ENCODE measurements at regions not wholly inside any gene's neighbourhood (a gene's known extent, or its start where the extent isn't known, plus 50 kb on each side); places are given as distances from the start of the nearest gene placed in this dataset.
A peak's percentile ranks its signal among the peaks of the same experiment; 100 is the strongest.
"Not testable (repeated sequence)": the region's sequence is repeated elsewhere in the genome, so short reads cannot be mapped to it uniquely, and the experiment has no call there.

DNA sequence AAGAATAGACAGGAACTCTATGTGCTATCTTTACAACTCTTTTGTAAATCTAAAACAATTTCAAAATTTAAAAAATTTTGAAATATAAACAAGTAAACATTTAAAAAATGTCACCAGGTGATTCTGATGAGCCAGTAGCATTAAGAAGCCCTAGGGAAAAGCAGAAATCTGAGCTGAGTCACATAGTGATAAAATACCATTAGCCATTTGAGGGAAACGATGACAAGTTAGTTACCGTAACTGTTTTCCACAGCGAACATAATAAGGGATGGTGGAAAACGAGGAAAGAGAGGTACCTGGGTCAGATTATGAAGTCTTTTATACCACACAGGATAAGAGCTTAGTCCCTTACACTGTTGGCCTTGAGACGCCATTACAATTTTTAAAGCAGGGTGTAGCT lies 55.5 kb downstream of the PRR15 start:
- DNase-seq: no peak

DNA sequence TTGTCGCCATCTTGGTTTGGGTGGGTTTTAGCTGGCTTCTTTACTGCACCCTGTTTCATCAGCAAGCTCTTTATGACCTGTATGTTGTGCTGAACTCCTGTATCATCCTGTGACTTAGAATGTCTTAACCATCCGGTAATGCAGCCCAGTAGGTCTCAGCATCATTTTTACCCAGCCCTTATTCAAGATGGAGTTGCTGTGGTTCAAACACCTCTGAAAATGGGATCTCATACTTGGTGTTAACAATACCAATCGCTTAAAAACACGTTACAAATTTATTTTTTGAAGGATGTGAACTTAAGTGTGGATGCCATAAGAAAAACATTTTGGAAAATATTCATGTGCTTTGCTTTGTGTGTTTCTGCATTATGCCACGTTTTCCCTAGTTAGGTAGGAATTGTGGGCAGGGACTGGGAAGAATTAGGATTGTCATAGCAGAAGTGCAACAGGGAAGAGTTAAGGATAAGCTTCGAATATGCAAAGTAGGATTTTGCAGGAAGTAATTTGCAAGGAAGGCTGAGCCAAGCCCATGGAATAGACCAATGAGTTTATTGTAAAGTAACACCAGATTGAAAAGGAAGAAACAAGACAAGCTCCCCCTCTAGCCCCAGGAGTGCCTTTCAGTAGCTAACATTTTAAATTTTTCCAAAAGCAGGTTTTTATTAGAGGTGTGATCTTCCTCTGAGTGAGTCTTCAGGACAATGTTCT lies 56.4 kb downstream of the PRR15 start:
- DNase-seq: no peak

DNA sequence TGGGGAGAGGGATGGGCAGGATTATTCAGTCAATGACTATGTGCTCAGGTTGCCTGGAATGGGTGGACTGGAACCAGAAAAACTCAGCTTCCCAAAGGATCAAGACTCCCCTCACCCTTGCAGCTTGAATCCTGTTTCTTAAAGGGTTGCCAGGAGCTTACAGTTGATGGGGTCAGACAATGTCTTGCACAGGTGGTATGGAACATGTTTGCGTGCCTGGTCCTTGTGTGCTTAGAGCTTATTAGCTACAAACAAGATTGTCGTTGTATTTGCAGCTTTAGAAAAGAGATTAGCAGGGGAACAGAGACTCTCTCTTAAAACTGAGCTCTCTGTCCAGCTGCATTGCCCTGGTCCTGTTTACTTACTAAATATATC lies 56.9 kb downstream of the PRR15 start:
- DNase-seq: no peak

DNA sequence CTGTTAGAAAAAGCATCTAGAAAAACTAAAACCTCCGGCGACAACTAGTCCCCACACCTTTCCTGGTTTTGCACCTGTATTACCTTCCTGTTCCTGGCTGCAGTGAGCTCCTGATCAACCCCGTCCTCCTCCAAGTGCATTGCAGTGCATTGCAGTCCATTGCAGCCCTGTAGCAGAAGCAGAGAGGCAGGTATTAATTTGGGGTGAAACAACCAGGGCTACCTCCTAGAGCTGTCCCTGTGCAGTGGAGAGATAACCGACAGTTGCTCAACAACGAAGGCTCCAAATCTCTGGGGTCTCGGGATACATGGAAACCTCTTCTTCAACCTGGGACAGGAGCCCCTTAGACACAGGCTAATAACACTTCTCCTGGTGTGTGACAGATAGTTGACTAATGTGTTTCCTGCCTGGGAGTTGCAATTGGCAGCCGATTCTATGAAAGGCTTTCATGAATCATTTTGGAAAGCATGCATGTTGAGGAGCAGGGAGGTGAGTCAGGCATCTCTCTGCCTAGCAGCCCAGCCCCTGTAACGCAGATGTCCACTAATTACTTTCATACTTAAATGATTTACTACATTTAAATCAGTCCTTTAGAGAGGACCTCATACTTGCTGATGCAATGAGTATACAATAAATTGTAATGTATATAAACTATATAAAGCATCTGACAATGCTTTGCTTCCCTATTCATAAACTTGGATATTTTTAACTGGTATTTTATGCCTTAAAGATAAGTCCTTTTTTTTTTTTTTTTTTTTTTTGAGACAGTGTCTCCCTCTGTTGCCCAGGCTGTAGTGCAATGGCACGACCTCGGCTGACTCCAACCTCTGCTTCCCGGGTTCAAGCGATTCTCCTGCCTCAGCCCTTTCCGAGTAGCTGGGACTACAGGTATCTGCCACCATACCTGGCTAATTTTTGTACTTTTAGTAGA lies 59.0 kb downstream of the PRR15 start:
- no peak for DNase-seq

DNA sequence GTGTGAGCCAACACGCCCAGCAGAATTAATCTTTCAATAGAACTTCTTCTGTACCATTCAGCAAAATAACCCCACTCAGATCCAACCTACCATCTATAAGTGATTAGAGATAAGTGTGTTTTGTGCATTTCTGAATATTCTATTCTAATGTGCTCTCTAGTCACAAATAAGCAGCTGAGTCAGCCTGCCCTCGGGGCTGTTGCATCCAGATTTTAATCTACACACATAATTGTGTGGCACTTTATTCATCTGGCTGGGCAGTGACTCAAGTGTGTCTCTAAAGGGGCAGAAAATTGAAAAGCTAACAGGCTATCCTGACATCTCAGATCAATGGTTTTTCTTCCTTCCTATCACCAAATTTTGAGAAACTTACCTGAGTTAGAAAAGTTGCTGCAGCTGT lies 60.3 kb downstream of the PRR15 start:
- DNase-seq: no peak

DNA sequence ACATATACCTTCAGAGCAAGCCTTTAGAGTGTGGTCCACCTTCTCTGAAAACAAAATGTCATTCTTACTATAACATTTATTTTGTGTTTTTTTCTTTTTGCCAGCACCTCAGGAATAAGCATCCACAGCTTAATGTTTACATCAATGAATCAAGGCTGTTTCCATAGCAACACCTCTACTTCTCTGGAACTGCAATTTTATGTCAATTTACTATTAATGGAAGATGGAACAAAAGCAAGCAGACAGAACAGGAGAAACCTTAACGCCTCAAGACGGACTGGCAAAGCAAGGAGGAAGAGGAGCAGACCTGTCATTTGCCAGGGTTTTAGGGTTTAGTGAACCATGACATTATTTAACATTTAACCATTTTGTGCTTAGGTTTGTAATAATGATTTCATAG lies 63.1 kb downstream of the PRR15 start:
- no peak for DNase-seq

DNA sequence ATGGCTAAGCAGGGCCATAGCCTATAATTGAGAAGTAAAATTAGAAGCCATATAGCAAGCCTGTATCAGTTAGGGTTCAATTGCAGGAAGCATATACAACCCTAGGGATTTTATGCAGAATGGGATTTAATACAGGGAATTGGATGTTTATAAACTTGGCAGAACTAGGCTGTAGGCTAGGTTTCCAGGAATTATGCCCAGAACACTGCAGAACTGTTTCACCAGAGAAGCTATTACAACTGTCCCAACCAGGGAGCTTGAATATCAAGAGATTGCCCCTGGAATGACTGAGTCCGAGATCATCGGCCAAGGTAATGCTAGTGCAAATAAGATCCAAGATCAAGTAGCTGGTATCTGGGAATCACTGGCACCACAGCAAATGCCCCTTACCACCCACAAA lies 64.0 kb downstream of the PRR15 start:
- DNase-seq: no peak

DNA sequence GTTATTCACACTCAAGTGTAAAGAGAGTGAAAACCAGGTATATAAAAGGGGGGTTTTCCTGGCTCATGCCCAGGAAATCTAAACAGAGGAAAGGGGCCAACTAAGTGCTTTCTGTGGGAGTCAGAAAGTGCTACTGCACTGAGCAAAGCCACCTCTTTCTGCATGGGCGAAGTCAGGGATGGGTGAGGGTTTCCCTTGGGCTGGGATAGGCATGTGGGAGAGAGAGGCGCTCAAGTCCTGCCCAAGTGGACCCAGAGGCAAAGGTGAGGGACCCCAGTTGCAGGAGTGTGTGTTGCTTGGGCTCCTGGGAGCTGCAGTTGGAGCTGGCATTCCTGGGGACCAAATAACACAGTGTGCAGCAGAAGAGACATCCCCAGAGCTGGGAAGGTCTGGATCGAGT lies 65.9 kb downstream of the PRR15 start:
- DNase-seq: no peak

DNA sequence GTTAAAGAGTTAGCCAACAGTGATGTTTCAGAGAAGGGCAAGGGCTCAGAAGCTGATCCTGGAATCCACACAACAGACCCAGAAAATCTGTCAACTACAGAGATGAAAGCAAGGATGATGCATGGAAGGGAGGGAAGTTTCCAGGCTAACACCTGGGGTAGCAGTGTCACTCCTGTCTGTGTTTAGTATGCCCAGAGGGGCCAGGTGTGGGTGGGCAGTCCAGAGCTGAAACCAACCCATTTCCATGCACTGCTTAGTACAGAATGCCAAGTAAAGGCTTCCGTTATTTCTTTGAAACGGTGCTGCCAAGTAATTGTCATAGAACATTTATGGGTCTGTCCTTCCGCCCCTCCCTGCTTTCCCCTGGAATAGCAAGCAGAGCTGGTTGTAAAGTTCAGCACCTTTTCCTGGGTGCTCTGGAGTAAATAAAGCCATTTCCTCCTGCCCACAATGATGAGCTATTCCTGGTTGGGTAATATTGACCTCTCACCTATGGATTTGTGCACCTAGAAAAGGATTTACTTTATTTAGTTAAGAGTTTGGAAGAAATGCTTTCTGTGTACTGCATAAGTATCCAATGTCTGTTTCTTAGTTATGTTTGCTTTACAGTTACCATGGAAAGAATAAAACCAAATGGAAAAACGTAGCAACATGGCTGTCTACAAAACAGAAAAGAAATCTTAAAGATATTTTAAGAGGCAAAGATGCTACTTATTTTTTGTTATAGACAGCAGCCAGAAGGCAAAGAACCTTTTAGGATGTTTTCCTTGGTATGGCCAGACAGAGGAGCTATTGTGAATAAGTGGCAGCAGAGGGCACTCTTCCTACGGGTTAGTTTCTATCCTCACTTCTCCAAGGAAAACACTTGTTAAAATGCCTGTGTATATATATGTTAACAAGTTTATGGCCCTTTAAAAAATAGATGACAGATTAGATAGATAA lies 71.7 kb downstream of the PRR15 start:
- DNase-seq: peak; percentile 6 to 10

DNA sequence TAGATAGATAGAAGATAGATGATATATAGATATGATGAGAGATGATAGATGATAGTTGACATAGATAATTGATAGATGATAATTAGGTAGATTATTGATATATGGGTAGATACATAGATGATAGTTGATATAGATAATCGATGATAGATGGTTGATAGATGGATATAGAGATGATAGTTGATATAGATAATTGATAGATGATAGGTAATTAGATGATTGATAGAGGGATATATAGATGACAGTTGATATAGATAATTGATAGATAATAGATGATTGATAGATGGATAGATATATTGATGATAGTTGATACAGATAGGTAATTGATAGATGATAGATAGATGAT lies 72.3 kb downstream of the PRR15 start:
- no peak for DNase-seq

DNA sequence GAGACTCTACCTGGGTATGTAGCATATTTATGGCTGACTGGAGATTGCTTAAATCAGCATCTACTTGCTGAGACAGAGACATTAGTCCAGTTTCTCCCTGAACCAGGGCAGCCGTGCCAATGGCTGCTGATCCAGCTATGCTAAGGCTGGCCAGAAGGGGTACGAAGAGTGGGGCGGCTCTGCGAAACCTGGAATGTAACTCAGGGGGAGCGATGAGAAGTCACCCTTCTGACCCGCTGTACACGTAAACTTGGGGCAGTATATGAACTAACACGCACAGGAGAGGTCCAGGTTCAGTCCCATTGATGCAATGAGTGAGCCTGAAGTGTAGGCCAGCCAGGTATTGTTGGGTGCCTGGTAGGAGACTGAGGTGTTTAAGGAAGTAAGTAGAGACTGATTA lies 73.7 kb downstream of the PRR15 start:
- DNase-seq: no peak

DNA sequence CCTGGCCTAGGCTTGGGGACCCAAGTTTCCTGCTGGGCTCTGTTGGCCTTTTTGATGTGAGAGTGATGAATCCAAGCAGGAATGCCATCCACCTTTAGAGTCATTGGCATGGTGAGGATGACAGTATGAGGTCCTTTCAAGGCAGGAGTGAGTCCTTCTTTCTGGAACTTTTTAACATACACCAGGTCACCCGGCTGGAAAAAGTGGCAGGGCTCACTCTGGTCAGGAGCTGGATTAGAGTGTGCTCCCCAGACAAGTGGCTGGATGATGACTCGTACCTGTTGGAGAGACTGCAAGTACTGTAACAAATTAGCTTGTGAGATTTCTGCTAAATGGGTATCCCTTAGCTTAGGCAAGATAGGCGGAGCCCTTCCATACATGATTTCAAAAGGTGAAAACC lies 75.2 kb downstream of the PRR15 start:
- DNase-seq: not testable (repeated sequence)

DNA sequence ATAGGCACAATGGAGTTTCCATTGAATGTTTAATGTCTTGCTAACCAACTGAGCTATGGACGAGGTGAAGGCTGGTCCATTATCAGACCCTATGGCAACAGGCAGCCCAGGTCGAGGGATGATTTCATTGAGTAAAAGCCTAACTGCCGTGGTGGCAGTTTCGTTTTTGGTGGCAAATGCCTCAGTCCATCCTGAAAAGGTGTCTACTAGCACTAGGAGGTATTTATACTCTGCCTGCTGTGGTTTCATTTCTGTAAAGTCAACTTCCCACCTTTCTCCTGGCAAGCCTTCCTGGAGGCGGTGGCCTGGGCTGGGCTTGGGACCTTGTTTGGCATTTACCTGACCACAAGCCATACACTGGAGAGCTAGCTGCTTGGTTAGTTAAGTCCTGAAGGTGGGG lies 75.8 kb downstream of the PRR15 start:
- DNase-seq: no peak

DNA sequence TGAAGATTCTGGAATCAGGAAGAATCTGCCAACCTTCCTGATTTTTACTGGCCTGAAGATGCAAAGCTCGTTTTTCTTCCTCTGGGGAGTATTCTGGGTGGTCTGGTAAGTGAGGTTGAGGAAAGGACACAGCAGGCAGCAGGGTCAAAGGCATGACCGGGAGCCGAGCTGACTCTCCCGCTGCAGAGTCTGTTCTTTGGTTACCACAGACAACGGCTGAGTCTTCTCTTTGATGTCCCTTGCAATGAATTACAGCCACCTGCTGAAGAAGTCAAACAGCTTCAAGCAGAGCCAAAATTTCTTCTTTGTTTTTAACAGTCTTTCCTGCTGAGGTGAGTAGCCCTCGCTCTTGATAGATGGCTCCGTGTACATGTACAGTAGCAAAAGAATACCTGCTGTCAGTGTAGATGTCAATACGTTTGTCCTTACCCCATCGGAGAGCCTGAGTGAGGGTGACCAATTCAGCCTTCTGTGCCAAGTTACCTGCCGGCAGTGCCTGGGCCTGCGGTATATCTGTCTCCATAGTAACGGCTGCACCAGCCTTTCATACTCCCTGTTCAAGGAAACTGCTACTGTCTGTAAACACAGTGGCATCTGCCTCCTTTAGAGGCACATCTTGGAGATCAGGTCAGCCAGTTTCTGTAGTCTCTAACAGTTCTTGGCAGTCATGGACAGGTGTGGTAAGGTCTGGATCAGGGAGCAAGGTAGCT lies 76.4 kb downstream of the PRR15 start:
- no peak for DNase-seq

DNA sequence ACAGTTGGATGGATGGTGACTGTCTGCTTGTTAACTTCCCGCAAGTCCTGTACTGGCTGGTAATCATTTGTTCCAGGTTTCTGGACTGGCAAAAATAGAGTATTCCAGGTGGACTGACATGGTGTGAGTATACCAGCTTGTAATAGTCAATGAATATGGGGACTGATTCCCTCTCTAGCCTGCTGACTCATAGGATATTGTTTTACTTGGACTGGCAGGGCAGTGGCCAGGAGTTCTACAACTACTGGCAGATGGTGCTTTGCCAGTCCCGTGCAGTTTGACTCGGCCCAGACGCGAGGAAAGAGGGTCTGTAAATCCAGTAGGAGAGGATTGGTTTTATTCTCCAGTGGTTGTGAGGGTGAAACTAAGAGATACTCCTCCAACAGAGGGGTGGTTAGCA lies 78.0 kb downstream of the PRR15 start:
- no peak for DNase-seq

DNA sequence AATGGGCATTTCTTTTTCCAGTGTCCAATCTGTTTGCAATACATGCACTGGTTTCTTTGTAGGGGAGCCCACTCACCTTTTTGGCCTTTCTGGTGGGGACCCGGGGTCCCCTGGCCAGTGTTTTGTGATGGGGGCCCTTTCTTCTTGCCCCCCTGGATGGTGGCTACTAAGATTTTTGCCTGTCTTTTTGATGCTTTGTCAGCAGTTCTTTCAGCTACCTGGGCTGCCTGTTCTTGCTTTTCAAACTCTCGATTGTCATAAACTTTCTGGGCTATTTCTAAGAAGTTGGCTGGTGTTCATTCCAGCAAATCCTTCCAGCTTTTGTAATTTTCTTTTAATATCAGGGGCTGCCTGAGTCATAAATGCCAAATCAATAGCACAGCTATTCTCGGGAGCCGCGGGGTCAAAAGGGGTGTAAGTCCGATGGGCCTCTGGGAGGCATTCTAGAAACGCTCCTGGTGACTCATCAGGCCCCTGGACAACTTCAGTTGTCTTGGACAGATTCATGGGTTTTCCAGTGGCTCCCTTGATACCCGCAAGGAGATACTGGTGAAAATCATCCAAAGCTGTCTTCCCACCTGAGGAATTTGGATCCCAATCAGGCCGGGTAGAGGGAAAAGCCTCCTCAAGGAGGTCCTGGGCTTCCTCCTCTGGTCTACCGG lies 79.0 kb downstream of the PRR15 start:
- no peak for DNase-seq

DNA sequence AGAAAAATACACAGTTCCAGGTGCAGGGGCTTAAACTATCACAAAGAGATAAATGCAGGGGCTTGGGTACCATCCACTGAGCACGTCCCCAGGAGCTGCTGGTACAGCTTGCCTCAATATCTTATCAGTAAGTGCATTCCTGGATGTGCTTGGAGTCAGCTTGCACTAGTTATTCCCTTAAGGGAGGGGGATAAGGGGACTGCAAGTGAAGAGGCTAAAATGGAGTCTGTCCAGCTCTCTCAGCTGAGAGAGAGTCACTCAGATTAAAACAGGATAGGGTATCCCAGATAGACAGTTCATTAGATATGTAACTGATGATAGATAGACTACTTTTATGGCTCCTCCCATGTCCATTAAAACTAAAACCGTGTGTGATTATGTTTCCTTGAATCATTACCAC lies 82.5 kb downstream of the PRR15 start:
- not testable (repeated sequence) for DNase-seq

DNA sequence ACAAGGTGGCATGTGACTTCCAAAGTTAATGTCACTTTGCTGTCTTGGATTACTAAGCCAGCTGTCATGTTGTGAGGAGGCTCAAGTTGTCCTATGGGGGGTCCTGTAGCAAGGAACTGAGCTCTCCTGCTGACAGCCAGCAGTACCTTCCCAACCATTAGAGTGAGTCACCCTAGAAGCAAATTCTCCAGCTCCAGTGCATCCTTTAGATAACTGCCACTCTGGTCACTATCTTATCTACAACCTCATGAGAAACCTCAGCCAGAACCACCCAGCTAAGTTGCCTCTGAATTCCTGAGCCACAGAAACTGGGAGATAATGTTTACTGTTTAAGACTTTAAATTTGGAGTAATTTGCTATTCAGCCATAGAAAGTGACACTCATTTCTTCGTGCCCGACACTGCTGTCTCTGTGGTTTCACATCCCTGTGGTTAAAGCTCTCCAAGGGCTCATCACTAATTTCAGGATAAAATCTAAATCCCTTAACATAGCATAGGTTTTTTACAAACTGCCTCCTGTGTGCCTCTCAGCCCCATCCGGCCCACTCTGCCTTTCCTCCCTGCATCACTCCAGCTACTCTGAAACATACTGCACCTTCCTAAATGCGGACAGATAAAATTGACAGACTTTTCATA lies 83.5 kb downstream of the PRR15 start:
- DNase-seq: no peak

DNA sequence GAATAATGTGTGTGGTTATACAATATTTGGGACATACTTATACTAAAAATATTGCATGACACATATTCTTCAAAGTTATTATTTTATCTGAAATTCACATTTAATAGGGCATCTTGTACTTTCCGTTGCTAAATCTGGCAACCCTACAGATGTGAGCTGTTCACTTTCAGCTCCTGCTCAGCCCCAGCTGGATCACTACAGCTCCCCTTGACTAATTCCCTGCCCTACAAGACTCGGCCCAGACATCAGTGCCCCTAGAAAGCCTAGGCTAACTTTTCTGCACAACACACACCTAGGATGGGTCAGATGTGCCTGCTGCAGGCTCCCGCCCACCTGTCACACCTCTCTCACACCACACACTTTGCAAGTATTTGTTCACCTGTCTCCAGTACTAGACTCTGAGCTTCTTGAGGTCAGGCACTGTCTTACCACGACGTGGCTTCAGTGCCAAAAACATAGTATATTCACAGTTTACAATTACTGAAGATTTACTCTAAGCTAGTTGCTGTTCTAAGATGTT lies 84.1 kb downstream of the PRR15 start:
- DNase-seq: not testable (repeated sequence)

DNA sequence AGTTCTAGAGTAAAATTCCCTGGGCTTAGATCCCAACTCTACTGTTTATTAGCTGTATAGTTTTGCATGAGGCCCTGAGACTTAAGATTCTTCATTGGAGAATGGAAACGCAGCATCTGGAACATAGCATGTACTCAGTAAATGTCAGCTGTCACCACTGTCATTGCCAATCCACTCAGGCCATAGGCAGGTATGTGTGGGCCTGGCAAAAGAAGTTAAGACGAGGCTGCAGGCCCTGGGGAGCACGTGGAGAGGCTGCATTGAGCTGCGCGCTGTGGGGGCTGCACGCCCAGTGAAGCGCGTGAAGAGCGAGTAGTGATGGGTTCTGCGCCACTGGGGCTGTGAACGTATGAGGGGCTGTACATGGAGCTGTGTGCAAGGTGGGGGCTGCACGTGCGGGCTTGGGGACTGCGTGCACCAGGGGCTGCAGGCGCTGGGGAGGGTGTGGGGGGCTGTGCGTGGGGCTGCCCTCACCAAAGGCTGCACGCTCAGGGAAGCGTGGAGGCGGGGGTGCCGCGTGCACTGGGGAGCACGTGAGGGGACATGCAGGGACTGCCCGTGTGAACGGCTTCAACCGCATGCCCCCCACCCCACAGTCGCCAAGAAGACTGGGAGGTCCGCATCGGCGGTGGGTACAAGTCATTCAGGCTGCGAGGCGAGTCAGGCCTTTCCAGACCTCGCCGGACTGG lies 85.5 kb downstream of the PRR15 start:
- DNase-seq: no peak
